Fibroblast of skin of abdomen (primary cell): ENCODE measurements at regions not wholly inside any gene's neighbourhood (a gene's known extent, or its start where the extent isn't known, plus 50 kb on each side); places are given as distances from the start of the nearest gene placed in this dataset.

Experiments used
- DNase-seq: peaks from one replicate; pipeline ENCODE4 v3.0.0-alpha.2; 2013

DNA sequence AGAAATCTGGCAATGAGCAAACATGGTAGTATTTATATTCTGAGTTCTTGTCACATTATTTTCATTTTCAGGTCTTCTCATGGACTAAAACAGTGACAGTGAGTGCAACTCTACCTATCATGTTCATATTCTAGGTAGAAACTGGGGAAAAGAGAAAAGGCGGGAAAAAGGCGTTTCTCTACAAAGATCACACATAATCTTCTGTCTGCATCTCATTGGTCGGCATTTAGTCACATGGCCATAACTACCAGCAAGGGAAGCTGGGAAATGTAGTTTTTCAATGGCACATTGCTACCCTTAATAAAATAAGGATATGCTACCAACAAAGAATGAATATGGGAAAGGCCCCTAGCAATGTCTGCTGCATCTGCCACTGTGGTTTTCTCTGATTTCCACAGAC is 57.6 kb upstream of the B3GAT1 start:
- no peak for DNase-seq

- DNase-seq = no peak
Measured at GRCh38 chr11:134468796-134469195, 56.8 kb upstream of the B3GAT1 start.

DNA sequence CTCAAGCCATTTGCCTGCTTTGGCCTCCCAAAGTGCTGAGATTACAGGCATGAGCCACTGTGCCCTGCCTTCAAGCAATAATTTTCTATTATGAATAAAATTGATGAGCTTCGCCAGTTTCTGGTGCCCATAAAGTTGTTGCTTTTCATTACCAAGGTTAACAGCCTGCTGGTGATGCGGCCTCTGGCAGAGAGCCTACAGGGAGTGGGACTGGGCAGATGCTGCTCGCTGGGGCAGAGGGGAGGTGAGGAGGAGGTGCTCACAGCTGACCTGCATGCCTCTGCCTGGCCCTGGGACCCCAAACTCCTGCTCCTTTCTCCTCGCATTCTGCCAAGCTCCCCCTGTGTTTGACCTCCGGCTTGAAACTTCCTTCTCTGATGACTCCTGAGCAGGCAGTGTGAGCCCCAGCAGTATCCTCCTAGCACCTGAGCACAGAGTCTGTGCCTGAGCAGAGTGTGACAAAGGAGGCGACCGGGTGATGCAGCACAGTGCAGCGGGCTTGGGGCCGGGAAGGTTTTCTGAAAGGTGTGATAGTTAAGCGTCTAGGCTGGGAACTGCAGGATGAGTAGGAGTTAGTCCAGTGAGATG is 56.1 kb upstream of the B3GAT1 start:
- no peak for DNase-seq

DNA sequence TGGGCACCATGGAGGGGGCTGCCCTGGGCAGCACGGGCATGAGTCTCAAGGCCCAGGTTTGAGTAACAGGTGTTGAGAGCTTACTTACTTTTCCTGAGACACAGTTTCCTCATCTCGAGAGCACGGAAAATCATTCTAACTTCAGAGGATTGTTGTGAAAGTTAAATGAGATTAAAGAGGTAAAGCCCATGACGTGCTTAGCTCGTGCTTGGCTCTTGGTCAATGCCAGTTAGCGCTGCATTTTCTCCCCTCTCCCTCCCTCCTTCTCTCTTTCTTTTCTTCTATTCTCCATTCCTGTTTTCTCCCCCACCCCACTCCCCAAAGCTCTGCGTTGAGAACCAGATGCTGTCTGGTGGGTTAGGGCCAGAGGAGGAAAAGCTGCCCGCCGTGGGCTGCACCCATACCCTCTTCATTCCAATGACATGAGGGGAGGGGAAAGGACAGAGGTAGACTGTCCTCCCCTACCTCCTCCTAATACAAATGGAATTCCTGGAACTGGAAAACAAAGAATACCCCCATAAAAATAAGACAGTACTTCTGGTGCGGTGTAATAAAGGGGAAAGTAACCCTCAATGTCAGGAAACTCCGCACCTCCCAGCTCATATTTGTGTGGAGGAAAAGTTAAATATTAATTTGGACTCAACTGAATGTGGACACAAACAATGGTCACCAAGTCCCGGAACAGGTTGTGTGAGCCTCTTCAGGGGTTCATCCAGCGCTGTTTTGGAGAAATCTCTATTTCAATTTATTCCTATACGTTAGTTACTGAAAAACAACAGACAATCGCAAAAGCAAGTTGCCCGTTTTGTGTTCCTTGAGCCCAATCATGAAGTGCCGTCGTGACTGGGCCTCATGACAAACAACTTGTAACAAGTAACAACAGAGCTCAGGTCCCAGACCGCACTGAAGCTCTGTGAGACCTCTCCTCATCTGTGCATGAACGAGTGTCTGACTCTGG is 54.8 kb upstream of the B3GAT1 start:
- no peak for DNase-seq

DNA sequence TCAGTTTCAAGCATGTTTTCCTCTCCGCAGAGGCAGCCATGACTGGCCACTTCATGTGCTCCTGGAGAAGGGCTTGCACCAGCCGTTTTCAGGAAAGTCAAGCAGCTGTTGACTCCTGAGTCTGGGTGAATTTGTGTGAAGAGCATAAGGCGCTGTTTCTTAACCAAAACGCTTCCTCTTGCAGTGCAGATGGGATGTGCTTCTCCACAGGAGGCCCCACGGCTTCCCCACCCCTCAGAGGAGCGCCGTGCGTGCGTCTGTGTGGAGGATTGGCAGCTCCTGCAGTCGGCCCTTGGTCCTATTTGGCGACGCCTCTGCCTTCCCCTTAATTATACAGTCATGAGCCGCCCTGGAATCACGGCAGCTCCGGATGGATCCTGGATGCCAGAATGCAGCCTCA is 54.1 kb upstream of the B3GAT1 start:
- no peak for DNase-seq

DNA sequence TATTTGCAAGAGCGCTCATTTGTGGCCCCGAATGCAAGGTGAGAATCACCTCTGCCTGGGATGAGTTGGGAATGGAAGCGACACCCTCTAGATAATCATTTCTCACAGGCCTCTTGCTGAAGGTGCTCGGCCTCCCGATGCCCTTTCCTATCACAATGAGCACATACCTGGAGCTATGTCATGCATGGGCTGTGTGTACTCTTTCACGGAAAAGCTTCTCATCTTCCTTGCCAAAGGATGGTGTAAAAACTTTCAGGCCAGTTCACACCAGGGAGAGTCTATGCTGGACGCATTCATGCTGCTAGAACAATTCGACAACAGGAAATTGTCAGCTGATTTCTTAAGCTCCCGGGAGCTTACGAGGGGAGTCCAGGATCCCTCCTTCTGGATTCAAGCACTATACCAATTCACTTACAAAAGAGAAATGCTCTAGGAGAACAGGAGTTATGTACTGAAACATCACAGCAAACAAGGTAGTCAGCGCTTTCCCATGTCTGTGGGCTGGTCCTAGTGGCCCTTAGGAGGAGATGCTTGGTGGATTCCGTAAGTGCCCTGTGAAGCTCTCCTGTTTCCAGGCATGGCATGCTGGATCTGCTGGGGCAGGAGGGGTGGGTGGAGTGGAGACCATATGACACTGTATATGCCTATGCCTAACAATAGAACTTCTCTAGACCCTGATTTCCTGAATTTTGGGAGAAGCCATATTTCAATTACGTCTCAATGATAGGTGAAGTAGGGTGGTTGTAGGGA is 53.1 kb upstream of the B3GAT1 start:
- DNase-seq = no peak

DNA sequence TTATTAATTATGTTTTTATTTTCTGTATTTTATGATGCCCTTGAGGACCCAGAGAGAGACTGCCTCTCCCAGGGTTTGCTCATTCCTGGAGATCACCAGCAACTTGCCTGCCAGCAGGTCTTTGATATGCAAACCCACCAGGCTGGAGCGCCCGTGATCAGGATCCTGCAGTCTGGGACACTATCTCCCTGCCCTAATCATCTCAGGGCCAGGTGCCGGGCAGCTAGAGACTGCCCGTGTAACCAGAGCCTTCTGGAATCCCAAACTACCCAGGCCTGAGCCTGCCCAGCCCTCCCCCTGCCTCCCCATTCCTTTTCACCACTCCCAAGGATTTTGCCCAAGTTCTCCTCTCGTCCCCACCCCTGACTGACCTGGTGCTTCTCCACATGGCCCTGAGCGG is 52.2 kb upstream of the B3GAT1 start:
- DNase-seq = no peak

DNA sequence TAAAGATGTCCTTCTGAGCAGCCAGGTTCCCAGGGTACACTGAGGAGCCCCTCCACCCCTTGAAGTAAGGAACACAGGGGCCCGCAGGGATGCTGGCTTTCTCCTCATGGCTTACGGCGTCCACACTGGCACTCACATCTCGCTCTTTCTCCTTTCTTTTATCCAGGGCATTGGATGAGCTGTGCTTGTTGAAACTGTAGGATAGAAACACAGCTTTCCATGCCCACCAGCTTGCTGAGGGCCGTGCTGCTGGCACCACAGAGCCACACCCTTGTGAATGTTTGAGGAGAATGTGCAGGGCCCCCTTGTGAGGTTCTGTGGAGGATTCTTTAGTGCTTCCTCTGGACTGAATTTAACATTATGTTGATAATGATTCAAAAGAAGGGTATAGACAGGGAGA is 51.7 kb upstream of the B3GAT1 start:
- no peak for DNase-seq
